ENCODE measurements at regions not wholly inside any gene's neighbourhood (a gene's known extent, or its start where the extent isn't known, plus 50 kb on each side); places are given as distances from the start of the nearest gene placed in this dataset.

- intact Hi-C loops (cut with DNase I; ENCODE audit: low total_unique reads), result no loop called here
- WGBS, 5 donors, result 39 to 66% (median 59%) methylated on average over 1 of the region's 1 CpG
These were observed 1578.0 kb downstream of the MAT2B start for GRCh38 chr5:165083394-165083793.

GRCh38 chr5:165086465-165086864 is 1581.0 kb downstream of the MAT2B start:
- Histone ChIP-seq H3K27ac (no peak overlapping the region), H3K27me3 (replicated peaks in 1 of 7) (no peaks in the 10 kb centered on the region), H3K4me1 (no peaks in the 10 kb centered on the region), H3K4me3 (no peak overlapping the region), H3K36me3 (no peaks in the 10 kb centered on the region), H3K9me3 (no peaks in the 10 kb centered on the region)
- DNase-seq, result no peak
- 56 to 84% (median 67%) methylated on average over 2 of the region's 2 CpGs for WGBS, 5 donors
- intact Hi-C loops (cut with DNase I; ENCODE audit: low total_unique reads), result no loop called here
- TF ChIP-seq CTCF (IDR thresholded peaks at IDR 0.05 in 8 of 11, conservative IDR thresholded peaks at IDR 0.05 in 3 of 11) (no peak), POLR2A (IDR thresholded peaks at IDR 0.05) (no peak), POLR2AphosphoS5 (IDR thresholded peaks at IDR 0.05) (no peak)

More at GRCh38 chr5:165083394-165083793, 1578.0 kb downstream of the MAT2B start:
- no peak for TF ChIP-seq POLR2A (IDR thresholded peaks at IDR 0.05)
- TF ChIP-seq CTCF (IDR thresholded peaks at IDR 0.05 in 8 of 11, conservative IDR thresholded peaks at IDR 0.05 in 3 of 11), result no peak
- TF ChIP-seq POLR2AphosphoS5 (IDR thresholded peaks at IDR 0.05), result no peak
- Histone ChIP-seq H3K4me1 (no peaks in the 10 kb centered on the region), H3K27ac (no peak overlapping the region), H3K9me3 (no peaks in the 10 kb centered on the region), H3K36me3 (no peaks in the 10 kb centered on the region), H3K4me3 (no peak overlapping the region), H3K27me3 (replicated peaks in 1 of 7) (no peaks in the 10 kb centered on the region)
- no peak for DNase-seq

GRCh38 chr5:165094782-165095181 is 1589.4 kb downstream of the MAT2B start:
- no peak overlapping the region for H3K27ac ChIP-seq
- no peaks in the 10 kb centered on the region for H3K36me3 ChIP-seq
- no peaks in the 10 kb centered on the region for H3K4me1 ChIP-seq
- TF ChIP-seq POLR2A (IDR thresholded peaks at IDR 0.05) (no peak), CTCF (IDR thresholded peaks at IDR 0.05 in 8 of 11, conservative IDR thresholded peaks at IDR 0.05 in 3 of 11) (no peak), POLR2AphosphoS5 (IDR thresholded peaks at IDR 0.05) (no peak)
- intact Hi-C loops (cut with DNase I; ENCODE audit: low total_unique reads), result no loop called here
- 86 to 100% (median 95%) methylated on average over 1 of the region's 1 CpG for WGBS, 5 donors
- H3K4me3 ChIP-seq, result no peak overlapping the region
- H3K27me3 ChIP-seq (replicated peaks in 1 of 7), result no peaks in the 10 kb centered on the region
- peaks cover 0 to 27% (median 16%) of the 10 kb centered on the region in 8 donors for H3K9me3 ChIP-seq
- DNase-seq, result no peak

- no peak overlapping the region for H3K4me3 ChIP-seq
- peaks cover 0 to 41% (median 24%) of the 10 kb centered on the region in 8 donors for H3K9me3 ChIP-seq
- H3K27me3 ChIP-seq (replicated peaks in 1 of 7), result no peaks in the 10 kb centered on the region
- no peak for DNase-seq
- WGBS, 5 donors, result 65 to 98% (median 96%) methylated on average over 3 of the region's 3 CpGs
- H3K36me3 ChIP-seq, result no peaks in the 10 kb centered on the region
- no peak for TF ChIP-seq CTCF (IDR thresholded peaks at IDR 0.05 in 8 of 11, conservative IDR thresholded peaks at IDR 0.05 in 3 of 11)
- no peak for TF ChIP-seq POLR2AphosphoS5 (IDR thresholded peaks at IDR 0.05)
- TF ChIP-seq POLR2A (IDR thresholded peaks at IDR 0.05), result no peak
- intact Hi-C loops (cut with DNase I; ENCODE audit: low total_unique reads), result no loop called here
- no peak overlapping the region for H3K27ac ChIP-seq
- no peaks in the 10 kb centered on the region for H3K4me1 ChIP-seq
These were observed 1596.3 kb downstream of the MAT2B start for GRCh38 chr5:165101709-165102108.
